ENCODE measurements at regions not wholly inside any gene's neighbourhood (a gene's known extent, or its start where the extent isn't known, plus 50 kb on each side); places are given as distances from the start of the nearest gene placed in this dataset.

- Histone ChIP-seq H3K27me3 (ENCODE audit: control insufficient read depth, insufficient read depth, low read length) (no peaks in the 10 kb centered on the region), H3K27ac (no peak overlapping the region), H3K4me3 (ENCODE audit: low read depth, low read length) (no peak overlapping the region), H3K9me3 (ENCODE audit: control insufficient read depth, low read length) (no peaks in the 10 kb centered on the region), H3K79me2 (no peaks in the 10 kb centered on the region), H2AFZ (no peak overlapping the region), H3K36me3 (ENCODE audit: control insufficient read depth, insufficient read depth, low read length) (no peaks in the 10 kb centered on the region), H3K4me2 (ENCODE audit: low read length) (no peak overlapping the region), H3K9ac (no peak overlapping the region), H3K4me1 (no peaks in the 10 kb centered on the region)
- TF ChIP-seq CTCF (IDR thresholded peaks at IDR 0.05): no peak
These were observed 242.4 kb upstream of the MEF2C start for GRCh38 chr5:89125372-89125771.

GRCh38 chr5:89123581-89123980 is 240.6 kb upstream of the MEF2C start:
- no peak overlapping the region for H3K27ac ChIP-seq
- no peaks in the 10 kb centered on the region for H3K4me1 ChIP-seq
- H3K9me3 ChIP-seq (ENCODE audit: control insufficient read depth, low read length): no peaks in the 10 kb centered on the region
- no peak overlapping the region for H2AFZ ChIP-seq
- H3K9ac ChIP-seq: no peak overlapping the region
- no peak for TF ChIP-seq CTCF (IDR thresholded peaks at IDR 0.05)
- no peaks in the 10 kb centered on the region for H3K79me2 ChIP-seq
- H3K4me2 ChIP-seq (ENCODE audit: low read length): no peak overlapping the region
- no peaks in the 10 kb centered on the region for H3K27me3 ChIP-seq (ENCODE audit: control insufficient read depth, insufficient read depth, low read length)
- H3K36me3 ChIP-seq (ENCODE audit: control insufficient read depth, insufficient read depth, low read length): no peaks in the 10 kb centered on the region
- no peak overlapping the region for H3K4me3 ChIP-seq (ENCODE audit: low read depth, low read length)

GRCh38 chr5:89120719-89121118 is 237.7 kb upstream of the MEF2C start:
- H3K9ac ChIP-seq: no peak overlapping the region
- H3K4me1 ChIP-seq: no peaks in the 10 kb centered on the region
- no peaks in the 10 kb centered on the region for H3K36me3 ChIP-seq (ENCODE audit: control insufficient read depth, insufficient read depth, low read length)
- H3K27ac ChIP-seq: no peak overlapping the region
- no peaks in the 10 kb centered on the region for H3K79me2 ChIP-seq
- H3K4me2 ChIP-seq (ENCODE audit: low read length): no peak overlapping the region
- no peak overlapping the region for H3K4me3 ChIP-seq (ENCODE audit: low read depth, low read length)
- H3K27me3 ChIP-seq (ENCODE audit: control insufficient read depth, insufficient read depth, low read length): no peaks in the 10 kb centered on the region
- TF ChIP-seq CTCF (IDR thresholded peaks at IDR 0.05): no peak
- no peaks in the 10 kb centered on the region for H3K9me3 ChIP-seq (ENCODE audit: control insufficient read depth, low read length)
- no peak overlapping the region for H2AFZ ChIP-seq

- H3K27me3 ChIP-seq (ENCODE audit: control insufficient read depth, insufficient read depth, low read length): no peaks in the 10 kb centered on the region
- H3K9ac ChIP-seq: no peak overlapping the region
- no peak overlapping the region for H2AFZ ChIP-seq
- no peaks in the 10 kb centered on the region for H3K36me3 ChIP-seq (ENCODE audit: control insufficient read depth, insufficient read depth, low read length)
- H3K79me2 ChIP-seq: no peaks in the 10 kb centered on the region
- no peaks in the 10 kb centered on the region for H3K9me3 ChIP-seq (ENCODE audit: control insufficient read depth, low read length)
- H3K4me1 ChIP-seq: no peaks in the 10 kb centered on the region
- H3K4me3 ChIP-seq (ENCODE audit: low read depth, low read length): no peak overlapping the region
- H3K27ac ChIP-seq: no peak overlapping the region
- H3K4me2 ChIP-seq (ENCODE audit: low read length): no peak overlapping the region
- TF ChIP-seq CTCF (IDR thresholded peaks at IDR 0.05): no peak
These were observed 234.2 kb upstream of the MEF2C start for GRCh38 chr5:89117124-89117644.

- Histone ChIP-seq H3K9ac (no peak overlapping the region), H3K4me2 (ENCODE audit: low read length) (no peak overlapping the region), H3K79me2 (no peaks in the 10 kb centered on the region), H3K27me3 (ENCODE audit: control insufficient read depth, insufficient read depth, low read length) (no peaks in the 10 kb centered on the region), H3K4me1 (no peaks in the 10 kb centered on the region), H3K9me3 (ENCODE audit: control insufficient read depth, low read length) (no peaks in the 10 kb centered on the region), H2AFZ (no peak overlapping the region), H3K4me3 (ENCODE audit: low read depth, low read length) (no peak overlapping the region), H3K36me3 (ENCODE audit: control insufficient read depth, insufficient read depth, low read length) (no peaks in the 10 kb centered on the region), H3K27ac (no peak overlapping the region)
- no peak for TF ChIP-seq CTCF (IDR thresholded peaks at IDR 0.05)
These were observed 228.1 kb upstream of the MEF2C start for GRCh38 chr5:89110916-89111646.

All from parathyroid adenoma (tissue), 2 donors.